Endothelial cell of umbilical vein (primary cell): ENCODE measurements at regions not wholly inside any gene's neighbourhood (a gene's known extent, or its start where the extent isn't known, plus 50 kb on each side); places are given as distances from the start of the nearest gene placed in this dataset.

ENCODE experiments used
- CTCF ChIP-seq, 2 donors: IDR thresholded peaks; 1 replicate in 1 of 2; 2 replicates in 1 of 2; pipeline ENCODE4 v1.5.1; 2011; ENCODE audit warnings: low read length in 2 of 2, mild to moderate bottlenecking in 2 of 2, moderate library complexity in 2 of 2, control low read depth in 1 of 2, inconsistent platforms in 1 of 2, low read depth in 1 of 2; ENCODE audit not compliant: insufficient read depth in 1 of 2; ENCODE audit errors: extremely low read depth in 1 of 2
- FOS ChIP-seq: IDR thresholded peaks from 2 replicates; pipeline ENCODE4 v1.6.1; 2011; ENCODE audit warnings: mild to moderate bottlenecking, low read length, moderate library complexity, borderline replicate concordance; ENCODE audit not compliant: insufficient read depth
- GATA2 ChIP-seq: IDR thresholded peaks from 2 replicates; pipeline ENCODE4 v1.7.0; 2011; ENCODE audit warnings: low read depth, mild to moderate bottlenecking, moderate library complexity, mixed read lengths, low read length; ENCODE audit not compliant: insufficient read length, insufficient read depth
- POLR2A ChIP-seq: IDR thresholded peaks from 2 replicates; pipeline ENCODE4 v1.6.1; 2012; ENCODE audit warnings: low read depth, mild to moderate bottlenecking, control low read depth, low read length
- POLR2AphosphoS5 ChIP-seq: IDR thresholded peaks from 2 replicates; pipeline ENCODE4 v1.6.1; 2012; ENCODE audit warnings: low read depth, mild to moderate bottlenecking, control low read depth, low read length, moderate library complexity; ENCODE audit not compliant: insufficient read depth

- TF ChIP-seq POLR2A = no peak
- TF ChIP-seq GATA2 = no peak
- no peak for TF ChIP-seq CTCF (IDR thresholded peaks at IDR 0.05; ENCODE audit: extremely low read depth in 1 of 2, insufficient read depth in 1 of 2, low read depth in 1 of 2, low read length in 2 of 2)
- TF ChIP-seq POLR2AphosphoS5 = no peak
- no peak for TF ChIP-seq FOS
Observed at GRCh38 chr10:121070275-121071070, 219.3 kb downstream of the WDR11 start.
